GM12878 (cell line): ENCODE measurements at regions not wholly inside any gene's neighbourhood (a gene's known extent, or its start where the extent isn't known, plus 50 kb on each side); places are given as distances from the start of the nearest gene placed in this dataset.

Experiments used
- ATAC-seq: fragments of 200-7000 bp; cut with Tn5 transposase; 3 replicates; pipeline ENCODE4 v1.9.1; 2020; ENCODE audit warnings: mild to moderate bottlenecking, moderate library complexity
- BruUV-seq: library from RNA; stranded (reverse); fragments of 400-500 nt; replicated peaks from 2 replicates; lab custom pipeline; 2021; lab: Mats Ljungman, UMichigan
- CTCF ChIA-PET: fragments of 300-600 bp; sonication (Branson Sonifier 250); formaldehyde crosslinking; extraction: SDS; loops from one replicate; lab custom pipeline; 2021; ENCODE audit warnings: inconsistent platforms; lab: Yijun Ruan, JAX
- POLR2A ChIA-PET: fragments of 350-600 bp; formaldehyde crosslinking; extraction: SDS; loops from one replicate; lab custom pipeline; 2021; ENCODE audit warnings: inconsistent platforms; lab: Charles Lee
- RAD21 ChIA-PET: fragments of 300-600 bp; sonication (Branson Sonifier 250); formaldehyde crosslinking; loops from one replicate; lab custom pipeline; 2023; ENCODE audit warnings: antibody characterized with exemption; ENCODE audit not compliant: unreplicated experiment; lab: Charles Lee
- SMC1A ChIA-PET: fragments of 300-600 bp; sonication (Branson Sonifier 250); formaldehyde crosslinking; loops from one replicate; lab custom pipeline; 2023; ENCODE audit not compliant: unreplicated experiment, uncharacterized antibody; lab: Charles Lee
- DNase-seq: peaks from one replicate; pipeline ENCODE4 v3.0.0-alpha.2; 2011; ENCODE audit warnings: low read depth, low spot score
- FAIRE-seq: peaks from 3 replicates; lab custom pipeline; 2011; peaks lifted over from hg19 to GRCh38; lab: Jason Lieb, UNC
- H2AFZ ChIP-seq: 2 replicates; pipeline ENCODE4 v1.6.0; 2011; ENCODE audit warnings: low read depth, low read length, control low read depth; ENCODE audit not compliant: control insufficient read depth
- H3K27ac ChIP-seq: 2 replicates; pipeline ENCODE4 v1.5.1; 2011; ENCODE audit warnings: control low read depth; ENCODE audit not compliant: control insufficient read depth, insufficient read depth
- H3K27me3 ChIP-seq, 2 experiments: replicated peaks in 1 of 2; 2 replicates each; pipeline versions ENCODE4 v1.6.0 to v1.6.1; 2011; ENCODE audit warnings: low read length in 1 of 2; ENCODE audit not compliant: control insufficient read depth in 2 of 2, insufficient read depth in 2 of 2
- H3K36me3 ChIP-seq, 2 experiments: 2 replicates each; pipeline ENCODE4 v1.5.1; 2011; ENCODE audit warnings: low read length in 1 of 2; ENCODE audit not compliant: control insufficient read depth in 2 of 2, insufficient read depth in 2 of 2
- H3K4me1 ChIP-seq: 2 replicates; pipeline ENCODE4 v1.6.1; 2011; ENCODE audit warnings: mild to moderate bottlenecking, low read length, moderate library complexity, mixed read lengths; ENCODE audit not compliant: control insufficient read depth, insufficient read depth
- H3K4me2 ChIP-seq: 2 replicates; pipeline ENCODE4 v1.6.0; 2011; ENCODE audit warnings: control low read depth; ENCODE audit not compliant: control insufficient read depth, insufficient read depth
- H3K4me3 ChIP-seq: fragments of 200-600 bp; sonication (generic); 2 replicates; pipeline ENCODE4 v1.5.1; 2016
- H3K79me2 ChIP-seq: 2 replicates; pipeline ENCODE4 v1.6.0; 2011; ENCODE audit warnings: low read length; ENCODE audit not compliant: control insufficient read depth, insufficient read depth
- H3K9ac ChIP-seq: 2 replicates; pipeline ENCODE4 v1.8.0; 2011; ENCODE audit warnings: low read length, control low read depth, mixed read lengths; ENCODE audit not compliant: control insufficient read depth, insufficient read depth
- H3K9me3 ChIP-seq: replicated peaks from 3 replicates; pipeline ENCODE4 v1.5.1; 2011; ENCODE audit warnings: mild to moderate bottlenecking, low read length; ENCODE audit not compliant: control insufficient read depth, insufficient read depth
- H4K20me1 ChIP-seq: 2 replicates; pipeline ENCODE4 v1.6.0; 2011; ENCODE audit not compliant: control insufficient read depth, insufficient read depth
- BCL11A ChIP-seq: IDR thresholded peaks from 2 replicates; pipeline ENCODE4 v1.6.1; 2011; ENCODE audit warnings: low read depth, low read length
- BCL3 ChIP-seq: IDR thresholded peaks from 2 replicates; pipeline ENCODE4 v1.6.1; 2011; ENCODE audit warnings: borderline replicate concordance, low read depth, mild to moderate bottlenecking, moderate library complexity, low read length; ENCODE audit not compliant: insufficient read depth, poor library complexity, severe bottlenecking
- CBX3 ChIP-seq: fragments of 200-600 bp; sonication (generic); IDR thresholded peaks from 2 replicates; pipeline ENCODE4 v1.6.1; 2016; ENCODE audit warnings: low read depth, borderline replicate concordance
- IRF4 ChIP-seq: IDR thresholded peaks from 2 replicates; pipeline ENCODE4 v1.6.1; 2011; ENCODE audit warnings: low read depth, low read length
- MEF2B ChIP-seq: fragments of 450-650 bp; IDR thresholded peaks from 2 replicates; pipeline ENCODE4 v1.6.1; 2018; ENCODE audit warnings: mild to moderate bottlenecking, moderate library complexity; ENCODE audit not compliant: partially characterized antibody, poor library complexity, severe bottlenecking
- MYC ChIP-seq: IDR thresholded peaks from 2 replicates; pipeline ENCODE4 v1.6.1; 2011; ENCODE audit warnings: mild to moderate bottlenecking, low read length, moderate library complexity, inconsistent platforms; ENCODE audit not compliant: insufficient read depth, insufficient replicate concordance, insufficient read length, severe bottlenecking
- NKRF ChIP-seq: fragments of 450-650 bp; conservative IDR thresholded peaks from 2 replicates; pipeline ENCODE4 v1.6.1; 2017; ENCODE audit warnings: mild to moderate bottlenecking, moderate library complexity
- RFX5 ChIP-seq: IDR thresholded peaks from 2 replicates; pipeline ENCODE4 v1.6.1; 2011; ENCODE audit warnings: low read depth, low read length, improper control_type of control experiment
- SP1 ChIP-seq: IDR thresholded peaks from one replicate; pipeline ENCODE4 v1.6.1; 2011; ENCODE audit warnings: low read depth, low read length
- TCF7 ChIP-seq: IDR thresholded peaks from 2 replicates; pipeline ENCODE4 v1.6.1; 2014; ENCODE audit warnings: antibody characterized with exemption, borderline replicate concordance
- WGBS: methylation state at CpG from one replicate; pipeline ENCODE4 v1.1.6; 2016; ENCODE audit warnings: low lambda C conversion rate; ENCODE audit not compliant: insufficient replicate concordance, insufficient coverage; ENCODE audit errors: missing lambda C conversion rate; 5-methylcytosine and 5-hydroxymethylcytosine counted together
- in situ Hi-C: fragments of 300-500 bp; cut with MboI; formaldehyde crosslinking; loops from 9 replicates; pipeline ENCODE4 v1.14.3; 2018; ENCODE audit warnings: mixed read lengths
- intact Hi-C: fragments of 100-400 bp; cut with micrococcal nuclease; formaldehyde crosslinking; loops from one replicate; pipeline ENCODE4 v1.14.2; 2022; ENCODE audit not compliant: unreplicated experiment

- TF ChIP-seq NKRF (no peak), MEF2B (no peak)
Measured at GRCh38 chr1:221886311-221886710, 144.4 kb upstream of the DUSP10 start (continued).

GRCh38 chr1:221884821-221885220 is 142.9 kb upstream of the DUSP10 start:
- POLR2A ChIA-PET = no interaction called here
- no peak for FAIRE-seq
- intact Hi-C loops = loop anchor here (5.0 kb wide), 1 partner anchor 122 kb away; no protein-coding TSS in a partner anchor

More at GRCh38 chr1:221884821-221885220, 142.9 kb upstream of the DUSP10 start:
- ChIA-PET SMC1A (interaction anchor here (1.2 kb wide), 1 partner anchor 11 kb away, joined by 3 read pairs; no protein-coding TSS in a partner anchor), RAD21 (no interaction called here), CTCF (no interaction called here)
- DNase-seq = no peak
- no peak overlapping the region for H3K4me2 ChIP-seq
- in situ Hi-C loops = no loop called here
- H3K4me3 ChIP-seq = no peak overlapping the region
- no peak overlapping the region for H3K27ac ChIP-seq
- no peak overlapping the region for H3K9ac ChIP-seq
- no peak for ATAC-seq
- H3K79me2 ChIP-seq = no peaks in the 10 kb centered on the region
- H3K4me1 ChIP-seq = no peaks in the 10 kb centered on the region
- BruUV-seq = no TSS peak
- H3K27me3 ChIP-seq = no peaks in the 10 kb centered on the region
- WGBS = 95% methylated on average over 3 of the region's 3 CpGs
- no peaks in the 10 kb centered on the region for H3K36me3 ChIP-seq
- H4K20me1 ChIP-seq = no peaks in the 10 kb centered on the region
- H3K9me3 ChIP-seq = no peaks in the 10 kb centered on the region; the same call in 2 of the 3 replicates
- TF ChIP-seq RFX5 = no peak
- TF ChIP-seq BCL3 = no peak
- TF ChIP-seq TCF7 = no peak
- TF ChIP-seq SP1 = no peak
- no peak for TF ChIP-seq MYC
- TF ChIP-seq BCL11A = no peak
- no peak for TF ChIP-seq CBX3
- no peak for TF ChIP-seq IRF4
- no peak overlapping the region for H2AFZ ChIP-seq
